Esophagus muscularis mucosa (tissue), 4 donors: ENCODE measurements at regions not wholly inside any gene's neighbourhood (a gene's known extent, or its start where the extent isn't known, plus 50 kb on each side); places are given as distances from the start of the nearest gene placed in this dataset.

ENCODE experiments used
- DNase-seq: peaks from one replicate; pipeline ENCODE4 v3.0.0-alpha.2; 2017; ENCODE audit errors: extremely low spot score
- H3K27ac ChIP-seq, 4 donors: fragments of 200-600 bp; sonication (generic); replicated peaks in 1 of 4; 1 replicate in 3 of 4; 2 replicates in 1 of 4; pipeline ENCODE4 v1.5.1; 2016 to 2019; ENCODE audit warnings: mild to moderate bottlenecking in 1 of 4
- H3K27me3 ChIP-seq, 4 donors: fragments of 200-600 bp; sonication (generic); one replicate each; pipeline versions ENCODE4 v1.5.1 to v1.6.0; 2016 to 2019
- H3K36me3 ChIP-seq, 4 donors: fragments of 200-600 bp; sonication (generic); one replicate each; pipeline ENCODE4 v1.5.1; 2016 to 2019
- H3K4me1 ChIP-seq, 4 donors: fragments of 200-600 bp; sonication (generic); one replicate each; pipeline ENCODE4 v1.5.1; 2016 to 2019
- H3K4me3 ChIP-seq, 4 donors: fragments of 200-600 bp; sonication (generic); 1 replicate in 2 of 4; 2 replicates in 2 of 4; pipeline ENCODE4 v1.5.1; 2016 to 2019; ENCODE audit warnings: mild to moderate bottlenecking in 4 of 4, moderate library complexity in 1 of 4
- H3K9me3 ChIP-seq, 4 donors: fragments of 200-600 bp; sonication (generic); 1 replicate in 3 of 4; 2 replicates in 1 of 4; pipeline ENCODE4 v1.5.1; 2016 to 2019
- CTCF ChIP-seq, 3 experiments: fragments of 200-600 bp in 2 of 3; fragments of 450-650 bp in 1 of 3; sonication (generic) in 2 of 3; IDR thresholded peaks; one replicate each; pipeline ENCODE4 v1.5.1; 2017 to 2019; ENCODE audit warnings: antibody characterized with exemption in 3 of 3, mild to moderate bottlenecking in 2 of 3, moderate library complexity in 1 of 3
- EP300 ChIP-seq: sonication (generic); formaldehyde crosslinking; IDR thresholded peaks from one replicate; pipeline ENCODE4 v1.6.1; 2017; ENCODE audit warnings: antibody characterized with exemption
- POLR2A ChIP-seq: fragments of 450-650 bp; IDR thresholded peaks from one replicate; pipeline ENCODE4 v1.6.1; 2017; ENCODE audit warnings: antibody characterized with exemption, moderate library complexity, mild to moderate bottlenecking, low read depth
- POLR2AphosphoS5 ChIP-seq, 2 donors: sonication (generic); formaldehyde crosslinking; IDR thresholded peaks; one replicate each; pipeline ENCODE4 v1.6.1; 2017; ENCODE audit warnings: antibody characterized with exemption in 2 of 2
- WGBS: methylation state at CpG from one replicate; pipeline ENCODE4 v1.1.5; 2018; 5-methylcytosine and 5-hydroxymethylcytosine counted together
- intact Hi-C: fragments of 100-400 bp; cut with DNase I; formaldehyde crosslinking; loops from one replicate; pipeline ENCODE4 v1.15.1; 2023

DNA sequence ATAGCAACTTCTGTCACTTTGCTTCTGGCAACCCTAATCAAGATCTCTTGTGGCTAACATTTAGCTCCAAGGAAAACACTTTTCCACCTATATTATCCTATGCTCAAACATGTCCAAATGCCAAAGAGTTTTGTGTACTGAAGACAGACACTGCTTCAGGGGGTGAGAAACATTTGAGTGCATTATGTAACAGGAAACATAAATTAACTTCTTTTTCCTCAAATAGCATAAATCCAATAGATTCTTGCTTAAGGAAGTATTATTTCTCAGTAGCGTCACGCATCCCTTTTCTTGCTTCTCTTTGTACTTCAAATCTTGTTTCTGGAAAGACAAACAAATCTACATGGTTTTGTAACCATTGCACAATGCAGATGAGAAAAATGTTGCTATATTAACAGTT, 839.1 kb downstream of the GLUD2 start:
- Histone ChIP-seq H3K4me1 (no peaks in the 10 kb centered on the region), H3K4me3 (no peak overlapping the region), H3K36me3 (no peaks in the 10 kb centered on the region), H3K27ac (no peak overlapping the region), H3K27me3 (no peaks in the 10 kb centered on the region), H3K9me3 (no peaks in the 10 kb centered on the region)
- intact Hi-C loops: no loop called here
- no peak for TF ChIP-seq CTCF (IDR thresholded peaks at IDR 0.05)
- no peak for TF ChIP-seq EP300
- no peak for TF ChIP-seq POLR2A
- no peak for TF ChIP-seq POLR2AphosphoS5 (IDR thresholded peaks at IDR 0.05)
- DNase-seq: no peak
- WGBS: 81% methylated on average over 2 of the region's 2 CpGs

GRCh38 chrX:121894756-121895155, 847.3 kb downstream of the GLUD2 start:
- no peak overlapping the region for H3K27ac ChIP-seq
- no peak for DNase-seq
- no peak overlapping the region for H3K4me3 ChIP-seq
- WGBS: 72% methylated on average over 3 of the region's 3 CpGs
- no peaks in the 10 kb centered on the region for H3K4me1 ChIP-seq
- no peak for TF ChIP-seq EP300
- TF ChIP-seq POLR2AphosphoS5 (IDR thresholded peaks at IDR 0.05): no peak
- TF ChIP-seq CTCF (IDR thresholded peaks at IDR 0.05): no peak
- no peak for TF ChIP-seq POLR2A
- H3K27me3 ChIP-seq: no peaks in the 10 kb centered on the region
- intact Hi-C loops: no loop called here
- no peaks in the 10 kb centered on the region for H3K9me3 ChIP-seq
- no peaks in the 10 kb centered on the region for H3K36me3 ChIP-seq

- H3K4me1 ChIP-seq: no peaks in the 10 kb centered on the region
- no peaks in the 10 kb centered on the region for H3K9me3 ChIP-seq
- intact Hi-C loops: no loop called here
- no peaks in the 10 kb centered on the region for H3K36me3 ChIP-seq
- WGBS: 75% methylated on average over 2 of the region's 2 CpGs
- H3K4me3 ChIP-seq: no peak overlapping the region
- TF ChIP-seq EP300: no peak
- no peak for TF ChIP-seq POLR2A
- TF ChIP-seq CTCF (IDR thresholded peaks at IDR 0.05): no peak
- TF ChIP-seq POLR2AphosphoS5 (IDR thresholded peaks at IDR 0.05): no peak
- H3K27ac ChIP-seq: no peak overlapping the region
- no peaks in the 10 kb centered on the region for H3K27me3 ChIP-seq
- no peak for DNase-seq
These were observed 855.1 kb downstream of the GLUD2 start for GRCh38 chrX:121902463-121902862.

GRCh38 chrX:121903961-121904360, 856.6 kb downstream of the GLUD2 start:
- H3K36me3 ChIP-seq: no peaks in the 10 kb centered on the region
- H3K27ac ChIP-seq: no peak overlapping the region
- intact Hi-C loops: no loop called here
- no peak for DNase-seq
- no peak overlapping the region for H3K4me3 ChIP-seq
- no peaks in the 10 kb centered on the region for H3K4me1 ChIP-seq
- no peaks in the 10 kb centered on the region for H3K27me3 ChIP-seq
- WGBS: 72% methylated on average over 7 of the region's 7 CpGs
- TF ChIP-seq EP300 (no peak), POLR2AphosphoS5 (IDR thresholded peaks at IDR 0.05) (no peak), POLR2A (no peak), CTCF (IDR thresholded peaks at IDR 0.05) (no peak)
- no peaks in the 10 kb centered on the region for H3K9me3 ChIP-seq

DNA sequence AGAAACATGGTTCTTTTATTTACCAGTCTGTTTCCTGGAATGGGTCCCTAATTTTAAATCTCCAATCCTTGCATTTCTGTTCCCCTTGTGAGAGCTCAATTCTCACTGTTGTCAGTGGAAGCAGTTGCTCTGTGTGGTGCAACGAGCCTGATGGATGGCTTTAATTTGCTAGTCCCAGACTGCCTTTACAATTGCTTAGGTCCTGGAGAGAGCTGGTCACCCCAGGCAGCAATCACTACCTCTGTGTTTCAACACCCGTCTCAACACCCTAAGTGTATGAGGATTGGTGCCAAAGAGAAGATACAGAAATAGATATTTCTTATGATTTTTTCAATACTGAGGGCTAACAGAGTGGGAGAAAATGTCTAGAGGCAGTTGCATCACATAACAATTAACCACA, 873.8 kb downstream of the GLUD2 start:
- intact Hi-C loops: no loop called here
- TF ChIP-seq POLR2AphosphoS5 (IDR thresholded peaks at IDR 0.05) (no peak), CTCF (IDR thresholded peaks at IDR 0.05) (no peak), EP300 (no peak), POLR2A (no peak)

More for the DNA sequence above, 873.8 kb downstream of the GLUD2 start:
- DNase-seq: no peak
- Histone ChIP-seq H3K4me1 (no peaks in the 10 kb centered on the region), H3K36me3 (no peaks in the 10 kb centered on the region), H3K27me3 (no peaks in the 10 kb centered on the region), H3K27ac (no peak overlapping the region), H3K9me3 (no peaks in the 10 kb centered on the region), H3K4me3 (no peak overlapping the region)
- 26% methylated on average over 2 of the region's 2 CpGs for WGBS
